Epithelial cell of prostate (primary cell): ENCODE measurements at regions not wholly inside any gene's neighbourhood (a gene's known extent, or its start where the extent isn't known, plus 50 kb on each side); places are given as distances from the start of the nearest gene placed in this dataset.
"Not testable (repeated sequence)": the region's sequence is repeated elsewhere in the genome, so short reads cannot be mapped to it uniquely, and the experiment has no call there.

Source experiments
- DNase-seq: peaks from one replicate; pipeline ENCODE4 v3.0.0-alpha.2; 2011; ENCODE audit warnings: low read depth, low spot score
- H3K27ac ChIP-seq: fragments of 450-650 bp; 2 replicates; pipeline ENCODE4 v1.5.1; 2017; ENCODE audit warnings: mild to moderate bottlenecking

DNA sequence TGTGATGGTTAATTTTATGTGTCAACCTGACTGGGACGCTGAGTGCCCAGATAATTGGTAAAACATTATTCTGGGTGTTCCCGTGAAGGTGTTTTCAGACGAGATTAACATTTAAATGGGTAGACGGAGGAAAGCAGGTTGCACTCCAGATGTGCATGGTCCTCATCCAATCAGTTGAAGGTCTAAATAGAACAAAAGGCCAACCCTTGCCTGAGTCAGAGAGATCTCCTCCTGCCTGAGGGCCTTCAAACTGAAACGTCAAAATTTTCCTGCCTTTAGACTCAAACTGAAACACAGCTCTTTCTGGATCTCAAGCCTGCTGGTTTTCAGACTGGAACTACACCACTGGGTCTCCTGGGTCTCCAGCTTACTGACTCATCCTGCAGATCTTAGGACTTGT lies 73.5 kb downstream of the NPIPA8 start:
- H3K27ac ChIP-seq, DNase-seq: not testable (repeated sequence)

GRCh38 chr16:18261848-18262247 lies 74.7 kb downstream of the NPIPA8 start:
- H3K27ac ChIP-seq, DNase-seq: not testable (repeated sequence)

DNA sequence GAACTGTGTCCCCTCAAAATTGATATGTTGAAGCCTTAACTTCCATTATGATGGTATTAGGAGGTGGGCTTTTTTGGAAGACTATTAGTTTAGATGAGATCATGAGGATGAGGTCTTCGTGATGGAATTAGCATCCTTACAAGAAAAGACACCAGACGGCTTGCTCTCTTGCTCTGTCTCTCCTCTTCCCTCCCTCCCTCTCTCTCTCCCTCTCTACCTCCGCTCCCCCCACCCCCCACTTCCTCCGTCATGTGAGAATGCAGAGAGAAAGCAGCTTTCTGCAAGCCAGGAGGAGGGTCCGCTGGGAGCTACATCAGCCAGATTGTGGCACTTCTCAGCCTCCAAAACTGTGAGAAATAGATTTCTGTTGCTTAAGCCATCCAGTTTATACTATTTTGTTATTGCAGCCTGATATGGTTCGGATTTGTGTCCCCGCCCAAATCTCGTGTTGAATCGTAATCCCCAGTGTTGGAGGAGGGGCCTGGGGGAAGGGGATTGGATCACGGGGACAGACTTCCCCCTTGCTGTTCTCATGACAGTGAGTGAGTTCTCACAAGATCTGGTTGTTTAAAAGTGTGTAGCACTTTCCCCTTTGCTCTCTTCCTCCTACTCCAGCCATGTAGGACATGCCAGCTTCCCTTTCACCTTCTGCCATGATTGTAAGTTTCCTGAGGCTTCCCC lies 76.9 kb downstream of the NPIPA8 start:
- not testable (repeated sequence) for H3K27ac ChIP-seq, DNase-seq

DNA sequence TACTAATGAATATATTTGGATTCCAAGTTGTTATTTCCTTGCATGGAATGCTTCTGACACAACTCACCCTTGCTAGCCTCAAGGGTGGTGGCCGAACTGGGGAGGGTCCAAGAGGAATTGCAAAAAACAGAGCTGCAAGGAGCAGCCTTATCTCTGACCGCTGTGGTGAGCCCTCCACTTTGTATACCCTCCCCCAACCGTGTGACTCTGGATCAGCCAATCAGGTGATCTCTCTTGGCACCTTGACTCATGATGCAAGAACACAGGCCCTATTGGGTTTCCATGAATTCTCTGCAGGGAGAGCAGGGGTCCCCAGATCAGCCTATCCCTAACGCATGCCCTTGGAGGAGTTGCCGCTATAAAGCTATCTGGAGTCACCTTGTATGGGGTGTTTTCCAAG lies 83.6 kb downstream of the NPIPA8 start:
- not testable (repeated sequence) for H3K27ac ChIP-seq, DNase-seq

- H3K27ac ChIP-seq, DNase-seq: not testable (repeated sequence)
These were observed 106.0 kb downstream of the NPIPA8 start for GRCh38 chr16:18230505-18230904.

DNA sequence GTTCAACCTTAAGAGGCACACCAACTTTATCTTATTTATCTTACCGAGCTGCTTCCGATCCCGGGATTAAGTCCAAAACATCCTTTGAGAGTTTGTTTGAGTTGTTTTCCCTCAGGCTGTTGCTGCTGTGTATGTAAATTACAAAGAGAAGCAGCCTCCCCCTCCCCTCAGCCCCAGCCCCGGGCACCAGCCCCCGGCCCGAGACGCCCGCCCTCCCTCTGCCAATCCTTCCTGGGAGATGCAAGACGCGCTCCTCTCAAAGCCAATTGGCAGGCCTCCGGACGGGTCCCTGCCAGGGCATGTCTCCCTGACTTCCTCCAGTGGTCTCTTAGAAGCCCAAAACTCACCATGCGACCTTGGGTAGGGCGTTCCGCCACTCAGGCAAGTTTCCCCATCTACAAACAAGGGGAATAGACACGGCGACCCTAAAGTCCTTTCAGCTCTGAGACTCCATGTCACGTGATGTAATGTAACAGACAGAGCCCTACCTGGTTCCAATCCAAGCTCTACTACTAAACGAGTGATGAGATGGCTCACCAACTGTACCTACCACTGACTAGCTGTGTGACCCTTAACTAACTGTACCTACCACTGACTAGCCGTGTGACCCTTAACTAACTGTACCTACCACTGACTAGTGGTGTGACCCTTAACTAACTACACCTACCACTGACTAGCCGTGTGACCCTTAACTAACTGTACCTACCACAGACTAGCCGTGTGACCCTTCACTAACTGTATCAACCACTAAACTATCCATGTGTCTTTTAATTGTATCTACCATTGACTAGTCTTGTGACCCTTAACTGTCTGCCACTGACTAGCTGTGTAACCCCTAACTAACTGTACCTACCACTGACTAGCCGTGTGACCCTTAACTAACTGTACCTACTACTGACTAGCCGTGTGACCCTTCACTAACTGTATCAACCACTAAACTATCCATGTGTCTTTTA lies 114.2 kb downstream of the NPIPA8 start:
- DNase-seq, H3K27ac ChIP-seq: not testable (repeated sequence)

GRCh38 chr16:18217741-18218140 lies 118.8 kb downstream of the NPIPA8 start:
- not testable (repeated sequence) for H3K27ac ChIP-seq, DNase-seq

- DNase-seq, H3K27ac ChIP-seq: not testable (repeated sequence)
These were observed 119.7 kb downstream of the NPIPA8 start for GRCh38 chr16:18216814-18217213.

DNA sequence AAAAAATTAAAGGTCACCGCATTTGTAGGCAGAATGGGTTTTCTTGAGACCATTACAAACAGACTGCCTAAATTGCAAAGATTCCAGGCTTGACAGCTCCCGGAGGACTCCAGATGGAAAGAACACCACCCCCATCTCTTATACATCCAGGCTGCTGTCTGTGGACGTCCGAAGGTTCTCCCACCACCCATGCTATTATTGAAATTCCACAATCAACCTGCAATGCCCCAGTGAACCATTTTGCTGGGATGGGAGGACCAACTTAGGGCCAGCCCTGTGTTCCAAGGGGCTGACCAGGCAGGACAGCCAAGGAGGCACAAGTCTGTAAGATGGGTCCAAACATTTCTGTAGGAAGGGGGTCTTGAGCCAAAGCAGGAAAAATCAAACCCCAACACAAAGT lies 122.7 kb downstream of the NPIPA8 start:
- DNase-seq, H3K27ac ChIP-seq: not testable (repeated sequence)

DNA sequence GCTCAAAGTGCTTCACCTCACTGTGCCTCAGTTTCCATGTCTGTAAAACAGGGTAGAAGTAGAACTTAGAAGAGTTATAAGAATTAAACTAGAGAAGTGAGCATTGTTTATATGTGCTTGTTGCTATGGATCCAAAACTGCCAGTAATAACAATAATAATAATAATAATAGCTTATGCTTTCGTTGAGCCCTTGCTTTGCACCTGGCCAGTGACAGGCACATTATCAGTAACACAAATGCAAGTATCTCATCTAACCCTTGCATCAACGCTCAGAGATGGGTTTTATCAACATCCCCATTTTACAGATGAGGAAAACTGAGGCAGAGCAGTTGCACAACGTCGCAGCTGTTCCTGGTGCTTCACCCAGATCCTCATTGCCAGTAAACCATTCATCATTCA lies 125.0 kb downstream of the NPIPA8 start:
- DNase-seq, H3K27ac ChIP-seq: not testable (repeated sequence)

DNA sequence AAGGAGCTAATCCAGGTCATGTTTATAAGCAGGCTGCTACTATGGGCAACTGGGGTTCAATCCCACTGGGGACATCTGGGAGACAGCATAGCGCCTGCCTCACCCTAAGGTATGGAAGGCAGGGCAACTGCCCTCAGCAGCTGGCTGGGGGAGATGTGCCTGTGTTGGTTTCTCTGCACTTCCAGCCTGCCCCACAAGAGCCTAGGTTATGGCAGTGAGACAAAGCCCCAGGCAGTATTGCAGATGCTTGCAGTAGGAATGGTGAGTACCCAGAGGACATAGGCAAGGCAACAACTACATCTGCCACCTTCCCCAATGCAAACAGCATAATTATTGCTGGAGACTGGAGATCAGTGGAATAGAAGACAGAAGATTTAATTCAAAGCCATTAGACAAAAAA lies 131.8 kb downstream of the NPIPA8 start:
- not testable (repeated sequence) for H3K27ac ChIP-seq, DNase-seq

DNA sequence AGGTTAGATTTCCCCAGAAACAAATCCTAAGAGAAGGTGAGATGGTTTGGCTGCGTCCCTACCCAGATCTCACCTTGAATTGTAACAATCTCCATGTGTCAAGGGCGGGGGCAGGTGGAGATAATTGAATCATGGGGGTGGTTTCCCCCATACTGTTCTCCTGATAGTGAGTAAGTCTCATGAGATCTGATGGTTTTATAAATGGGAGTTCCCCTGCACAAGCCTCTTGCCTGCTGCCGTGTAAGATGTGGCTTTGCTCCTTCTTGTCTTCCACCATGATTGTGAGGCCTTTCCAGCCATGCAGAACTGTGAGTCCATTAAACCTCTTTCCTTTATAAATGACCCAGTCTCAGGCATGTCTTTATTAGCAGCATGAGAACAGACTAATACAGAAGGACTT lies 132.2 kb downstream of the NPIPA8 start:
- H3K27ac ChIP-seq, DNase-seq: not testable (repeated sequence)

GRCh38 chr16:18201511-18201910 lies 135.0 kb downstream of the NPIPA8 start:
- H3K27ac ChIP-seq, DNase-seq: not testable (repeated sequence)

DNA sequence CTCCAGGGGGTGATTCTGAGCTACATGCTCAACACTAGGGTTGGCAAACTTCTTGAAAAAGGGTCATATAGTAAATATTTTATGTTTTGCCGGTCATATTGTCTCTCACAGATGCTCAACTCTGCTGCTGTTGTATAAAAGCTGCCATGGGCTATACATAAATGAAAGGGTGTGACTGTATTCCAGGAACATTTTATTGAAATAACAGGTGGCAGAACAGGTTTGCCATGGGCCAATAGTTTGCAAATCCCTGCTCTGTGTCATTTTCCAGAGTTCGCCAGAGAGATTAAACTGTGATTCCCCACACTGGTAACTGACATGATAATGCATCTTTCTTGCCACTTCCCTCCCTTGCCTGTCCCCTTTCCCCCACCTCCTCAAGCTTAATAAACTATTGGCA lies 144.1 kb downstream of the NPIPA8 start:
- DNase-seq, H3K27ac ChIP-seq: not testable (repeated sequence)

DNA sequence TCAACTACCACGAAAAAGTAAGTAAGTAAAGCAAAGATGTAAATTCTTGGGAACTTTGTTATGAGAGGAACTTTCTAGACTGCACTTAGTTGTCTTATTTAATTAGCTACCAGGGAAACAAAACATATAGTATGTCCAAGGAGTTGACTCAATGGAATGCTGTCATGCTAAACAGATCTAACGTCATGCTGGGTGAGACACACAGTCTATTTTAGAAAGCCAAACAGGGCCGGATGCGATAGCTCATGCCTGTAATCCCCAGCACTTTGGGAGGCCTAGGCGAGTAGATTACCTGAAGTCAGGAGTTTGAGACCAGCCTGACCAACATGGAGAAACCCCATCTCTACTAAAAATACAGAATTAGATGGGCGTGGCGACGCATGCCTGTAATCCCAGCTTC lies 146.4 kb downstream of the NPIPA8 start:
- DNase-seq, H3K27ac ChIP-seq: not testable (repeated sequence)

GRCh38 chr16:18184755-18185154 lies 151.8 kb downstream of the NPIPA8 start:
- DNase-seq, H3K27ac ChIP-seq: not testable (repeated sequence)

GRCh38 chr16:18181028-18181427 lies 155.5 kb downstream of the NPIPA8 start:
- not testable (repeated sequence) for H3K27ac ChIP-seq, DNase-seq

DNA sequence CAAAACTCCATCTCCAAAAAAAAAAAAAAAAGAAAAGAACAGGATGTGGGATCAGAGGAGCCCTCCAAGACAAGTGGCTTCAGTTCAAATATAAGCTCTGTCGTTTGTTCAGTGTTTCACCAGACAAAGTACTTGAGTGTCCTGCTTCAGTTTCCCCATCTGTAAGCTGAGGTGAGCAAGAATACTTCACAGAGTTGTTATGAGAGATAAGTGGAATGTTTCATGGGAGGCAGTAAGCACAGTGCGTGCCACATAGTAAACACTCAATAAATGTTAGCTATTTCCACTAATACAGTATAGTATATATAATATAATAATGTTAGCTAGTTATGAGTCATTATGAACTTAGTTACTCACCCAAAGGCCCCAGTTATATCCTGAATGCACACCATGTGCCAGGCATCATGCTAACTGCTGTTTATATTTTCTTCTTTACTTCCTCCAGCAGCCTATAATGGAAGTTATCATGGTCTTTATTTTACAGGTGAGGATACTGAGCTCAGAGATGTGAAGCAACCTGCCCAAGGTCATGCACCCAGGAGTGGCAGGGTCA lies 162.5 kb downstream of the NPIPA8 start:
- not testable (repeated sequence) for DNase-seq, H3K27ac ChIP-seq

GRCh38 chr16:18162293-18162692 lies 174.2 kb downstream of the NPIPA8 start:
- not testable (repeated sequence) for H3K27ac ChIP-seq, DNase-seq

DNA sequence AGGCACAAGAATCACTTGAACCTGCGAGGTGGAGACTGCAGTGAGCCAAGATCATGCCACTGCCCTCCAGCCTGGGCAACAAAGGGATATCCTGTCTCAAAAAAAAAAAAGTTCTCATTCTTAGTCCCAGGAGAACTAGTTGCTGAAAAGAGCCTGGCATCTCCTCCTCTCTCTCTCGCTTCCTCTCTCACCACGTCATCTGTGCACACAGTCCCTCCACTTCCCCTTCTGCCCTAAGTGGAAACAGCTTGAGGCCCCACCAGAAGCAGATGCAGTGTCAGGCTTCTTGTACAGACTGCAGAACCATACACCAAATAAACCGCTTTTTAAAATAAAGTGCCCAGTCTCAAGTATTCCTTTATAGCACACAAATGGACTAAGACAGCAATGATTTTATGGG lies 175.3 kb downstream of the NPIPA8 start:
- not testable (repeated sequence) for DNase-seq, H3K27ac ChIP-seq

GRCh38 chr16:18159185-18159584 lies 177.4 kb downstream of the NPIPA8 start:
- H3K27ac ChIP-seq, DNase-seq: not testable (repeated sequence)
